H9 (cell line): ENCODE measurements at regions not wholly inside any gene's neighbourhood (a gene's known extent, or its start where the extent isn't known, plus 50 kb on each side); places are given as distances from the start of the nearest gene placed in this dataset.

ENCODE experiments used
- DNase-seq: peaks from one replicate; pipeline ENCODE4 v3.0.0-alpha.2; 2017
- H2AFZ ChIP-seq: one replicate; pipeline ENCODE4 v1.6.1; 2013; ENCODE audit warnings: mild to moderate bottlenecking, low read length, control low read depth, moderate library complexity
- H2AK5ac ChIP-seq: 2 replicates; pipeline ENCODE4 v1.6.1; 2013; ENCODE audit warnings: low read length, control low read depth, mixed read lengths; ENCODE audit not compliant: insufficient read length
- H2BK120ac ChIP-seq: one replicate; pipeline ENCODE4 v1.6.1; 2013; ENCODE audit warnings: low read depth, mild to moderate bottlenecking, low read length, control low read depth, inconsistent platforms; ENCODE audit not compliant: poor library complexity, severe bottlenecking
- H2BK12ac ChIP-seq: 2 replicates; pipeline ENCODE4 v1.6.1; 2013; ENCODE audit warnings: low read length, control low read depth, mixed read lengths, low read depth; ENCODE audit not compliant: insufficient read length
- H2BK15ac ChIP-seq: 2 replicates; pipeline ENCODE4 v1.6.1; 2013; ENCODE audit warnings: low read depth, low read length, control low read depth
- H2BK20ac ChIP-seq: one replicate; pipeline ENCODE4 v1.6.1; 2013; ENCODE audit warnings: low read depth, mild to moderate bottlenecking, low read length, control low read depth, inconsistent platforms; ENCODE audit not compliant: poor library complexity, severe bottlenecking
- H2BK5ac ChIP-seq: 2 replicates; pipeline ENCODE4 v1.6.1; 2013; ENCODE audit warnings: low read length, control low read depth, mixed read lengths; ENCODE audit not compliant: insufficient read length
- H3K14ac ChIP-seq: 2 replicates; pipeline ENCODE4 v1.6.1; 2013; ENCODE audit warnings: low read length, control low read depth; ENCODE audit not compliant: insufficient read depth
- H3K18ac ChIP-seq: 2 replicates; pipeline ENCODE4 v1.6.1; 2013; ENCODE audit warnings: low read depth, mild to moderate bottlenecking, mixed read lengths, low read length, control low read depth; ENCODE audit not compliant: insufficient read length
- H3K23ac ChIP-seq: 2 replicates; pipeline ENCODE4 v1.6.1; 2013; ENCODE audit warnings: low read length, control low read depth, mixed read lengths, low read depth; ENCODE audit not compliant: insufficient read length
- H3K23me2 ChIP-seq: 2 replicates; pipeline ENCODE4 v1.6.1; 2013; ENCODE audit warnings: low read depth, mild to moderate bottlenecking, mixed read lengths, low read length, control low read depth; ENCODE audit not compliant: insufficient read length, poor library complexity, severe bottlenecking
- H3K27ac ChIP-seq: 2 replicates; pipeline ENCODE4 v1.5.1; 2013; ENCODE audit warnings: low read length, control low read depth, mixed read lengths, low read depth; ENCODE audit not compliant: insufficient read length
- H3K27me3 ChIP-seq: 2 replicates; pipeline ENCODE4 v1.6.1; 2013; ENCODE audit warnings: low read length, control low read depth, inconsistent platforms; ENCODE audit not compliant: insufficient read depth
- H3K4ac ChIP-seq: 2 replicates; pipeline ENCODE4 v1.6.1; 2013; ENCODE audit warnings: low read depth, mild to moderate bottlenecking, control low read depth, inconsistent platforms, low read length, moderate library complexity
- H3K4me1 ChIP-seq: 2 replicates; pipeline ENCODE4 v1.6.1; 2013; ENCODE audit warnings: low read length, control low read depth, inconsistent platforms; ENCODE audit not compliant: insufficient read depth
- H3K4me2 ChIP-seq: 2 replicates; pipeline ENCODE4 v1.6.1; 2013; ENCODE audit warnings: low read length, control low read depth, mixed read lengths; ENCODE audit not compliant: insufficient read length, insufficient read depth
- H3K56ac ChIP-seq: 2 replicates; pipeline ENCODE4 v1.6.1; 2013; ENCODE audit warnings: low read depth, mild to moderate bottlenecking, mixed read lengths, low read length, control low read depth; ENCODE audit not compliant: insufficient read length
- H3K79me1 ChIP-seq: 2 replicates; pipeline ENCODE4 v1.6.1; 2013; ENCODE audit warnings: low read depth, mild to moderate bottlenecking, moderate library complexity, low read length, control low read depth, inconsistent platforms; ENCODE audit not compliant: insufficient read depth, poor library complexity, severe bottlenecking
- H3K79me2 ChIP-seq: 2 replicates; pipeline ENCODE4 v1.6.1; 2013; ENCODE audit warnings: low read length, control low read depth, inconsistent platforms; ENCODE audit not compliant: insufficient read depth
- H3K9ac ChIP-seq: 2 replicates; pipeline ENCODE4 v1.6.1; 2013; ENCODE audit warnings: low read length, control low read depth, mixed read lengths; ENCODE audit not compliant: insufficient read length; ENCODE audit errors: extremely low read depth
- H3K9me3 ChIP-seq: one replicate; pipeline ENCODE4 v1.6.1; 2013; ENCODE audit warnings: low read depth, low read length, inconsistent platforms; ENCODE audit not compliant: control insufficient read depth
- H3T11ph ChIP-seq: one replicate; pipeline ENCODE4 v1.6.1; 2013; ENCODE audit warnings: mild to moderate bottlenecking, low read length, control low read depth, inconsistent platforms
- H4K20me1 ChIP-seq: one replicate; pipeline ENCODE4 v1.6.1; 2013; ENCODE audit not compliant: control insufficient read depth, insufficient read length, insufficient read depth
- H4K5ac ChIP-seq: 2 replicates; pipeline ENCODE4 v1.6.1; 2013; ENCODE audit warnings: low read depth, mild to moderate bottlenecking, mixed read lengths, low read length, control low read depth; ENCODE audit not compliant: insufficient read length
- H4K8ac ChIP-seq: replicated peaks from 2 replicates; pipeline ENCODE4 v1.6.1; 2013; ENCODE audit warnings: low read length, control low read depth, mixed read lengths, low read depth; ENCODE audit not compliant: insufficient read length
- H4K91ac ChIP-seq: 2 replicates; pipeline ENCODE4 v1.6.1; 2013; ENCODE audit warnings: low read depth, mild to moderate bottlenecking, moderate library complexity, mixed read lengths, low read length, control low read depth; ENCODE audit not compliant: insufficient read length
- H3K27ac Mint-ChIP-seq, 3 experiments: 2 replicates in 2 of 3; 3 replicates in 1 of 3; pipeline ENCODE4 v1.8.0; 2020 to 2021; ENCODE audit warnings: mixed read lengths in 3 of 3, mild to moderate bottlenecking in 1 of 3, moderate library complexity in 1 of 3
- H3K27me3 Mint-ChIP-seq: 2 replicates; pipeline ENCODE4 v1.8.0; 2021; ENCODE audit warnings: low read depth, mild to moderate bottlenecking, moderate library complexity, mixed read lengths
- H3K36me3 Mint-ChIP-seq, 3 experiments: 2 replicates in 2 of 3; 3 replicates in 1 of 3; pipeline ENCODE4 v1.8.0; 2020 to 2021; ENCODE audit warnings: low read depth in 3 of 3, mixed read lengths in 3 of 3; ENCODE audit not compliant: insufficient read depth in 1 of 3
- H3K4me1 Mint-ChIP-seq, 2 experiments: 2 replicates each; pipeline ENCODE4 v1.8.0; 2020; ENCODE audit warnings: mixed read lengths in 2 of 2
- H3K4me3 Mint-ChIP-seq, 2 experiments: 2 replicates in 1 of 2; 3 replicates in 1 of 2; pipeline ENCODE4 v1.8.0; 2020 to 2021; ENCODE audit warnings: mild to moderate bottlenecking in 2 of 2, mixed read lengths in 2 of 2, moderate library complexity in 1 of 2
- H3K9me3 Mint-ChIP-seq, 2 experiments: 2 replicates in 1 of 2; 3 replicates in 1 of 2; pipeline ENCODE4 v1.8.0; 2020; ENCODE audit warnings: mild to moderate bottlenecking in 2 of 2, mixed read lengths in 2 of 2, moderate library complexity in 1 of 2
- CTCF ChIP-seq: fragments of 200-600 bp; sonication (generic); conservative IDR thresholded peaks from 3 replicates; pipeline ENCODE4 v1.8.0; 2021; ENCODE audit warnings: antibody characterized with exemption, mild to moderate bottlenecking
- WGBS: extraction: QIAGEN DNeasy Blood & Tissue Kit; methylation state at CpG from one replicate; pipeline ENCODE4 v1.1.7; 2013; ENCODE audit warnings: missing lambda C conversion rate, low lambda C conversion rate, mixed read lengths; ENCODE audit not compliant: insufficient read length; ENCODE audit errors: extremely low coverage; 5-methylcytosine and 5-hydroxymethylcytosine counted together

- H2BK20ac ChIP-seq: no peak overlapping the region
- no peaks in the 10 kb centered on the region for H3K27me3 ChIP-seq
- no peaks in the 10 kb centered on the region for H3K79me1 ChIP-seq
- H3K4me3 Mint-ChIP-seq: no peak overlapping the region
- no peak overlapping the region for H2BK120ac ChIP-seq
- H3K27ac ChIP-seq: no peak overlapping the region
- peaks cover 5 to 7% of the 10 kb centered on the region in 2 experiments; a peak in 3 of 4 replicates for H3K4me1 Mint-ChIP-seq
- no peak overlapping the region for H4K8ac ChIP-seq
- H3T11ph ChIP-seq: no peak overlapping the region
- no peaks in the 10 kb centered on the region for H3K9me3 ChIP-seq
- no peak for TF ChIP-seq CTCF
- H3K14ac ChIP-seq: no peak overlapping the region
- H2AK5ac ChIP-seq: no peak overlapping the region
- H2BK5ac ChIP-seq: no peak overlapping the region
- no peak overlapping the region for H4K5ac ChIP-seq
- H3K4me1 ChIP-seq: no peaks in the 10 kb centered on the region
- H3K9me3 Mint-ChIP-seq: no peaks in the 10 kb centered on the region
- no peak for DNase-seq
- no peaks in the 10 kb centered on the region for H3K23me2 ChIP-seq
- H3K23ac ChIP-seq: no peak overlapping the region
- H2AFZ ChIP-seq: no peak overlapping the region
- no peaks in the 10 kb centered on the region for H3K36me3 Mint-ChIP-seq
- no peak overlapping the region for H3K27ac Mint-ChIP-seq
- no peaks in the 10 kb centered on the region for H3K27me3 Mint-ChIP-seq
- no peak overlapping the region for H3K4me2 ChIP-seq
- H3K18ac ChIP-seq: no peak overlapping the region
- H2BK15ac ChIP-seq: no peak overlapping the region
- H4K20me1 ChIP-seq: no peaks in the 10 kb centered on the region
- WGBS: no CpG with 5 or more reads among the region's 2 CpGs
- no peak overlapping the region for H4K91ac ChIP-seq
- H3K9ac ChIP-seq: no peak overlapping the region
- no peak overlapping the region for H2BK12ac ChIP-seq
- H3K56ac ChIP-seq: no peak overlapping the region
- no peaks in the 10 kb centered on the region for H3K79me2 ChIP-seq
- H3K4ac ChIP-seq: no peak overlapping the region
Measured at GRCh38 chr7:82567356-82567755, 123.8 kb upstream of the CACNA2D1 start.
